H9 (cell line): ENCODE measurements at regions not wholly inside any gene's neighbourhood (a gene's known extent, or its start where the extent isn't known, plus 50 kb on each side); places are given as distances from the start of the nearest gene placed in this dataset.

Experiments used
- DNase-seq: peaks from one replicate; pipeline ENCODE4 v3.0.0-alpha.2; 2017
- H2AFZ ChIP-seq: one replicate; pipeline ENCODE4 v1.6.1; 2013; ENCODE audit warnings: mild to moderate bottlenecking, low read length, control low read depth, moderate library complexity
- H2AK5ac ChIP-seq: 2 replicates; pipeline ENCODE4 v1.6.1; 2013; ENCODE audit warnings: low read length, control low read depth, mixed read lengths; ENCODE audit not compliant: insufficient read length
- H2BK120ac ChIP-seq: one replicate; pipeline ENCODE4 v1.6.1; 2013; ENCODE audit warnings: low read depth, mild to moderate bottlenecking, low read length, control low read depth, inconsistent platforms; ENCODE audit not compliant: poor library complexity, severe bottlenecking
- H2BK12ac ChIP-seq: 2 replicates; pipeline ENCODE4 v1.6.1; 2013; ENCODE audit warnings: low read length, control low read depth, mixed read lengths, low read depth; ENCODE audit not compliant: insufficient read length
- H2BK15ac ChIP-seq: 2 replicates; pipeline ENCODE4 v1.6.1; 2013; ENCODE audit warnings: low read depth, low read length, control low read depth
- H2BK20ac ChIP-seq: one replicate; pipeline ENCODE4 v1.6.1; 2013; ENCODE audit warnings: low read depth, mild to moderate bottlenecking, low read length, control low read depth, inconsistent platforms; ENCODE audit not compliant: poor library complexity, severe bottlenecking
- H2BK5ac ChIP-seq: 2 replicates; pipeline ENCODE4 v1.6.1; 2013; ENCODE audit warnings: low read length, control low read depth, mixed read lengths; ENCODE audit not compliant: insufficient read length
- H3K14ac ChIP-seq: 2 replicates; pipeline ENCODE4 v1.6.1; 2013; ENCODE audit warnings: low read length, control low read depth; ENCODE audit not compliant: insufficient read depth
- H3K18ac ChIP-seq: 2 replicates; pipeline ENCODE4 v1.6.1; 2013; ENCODE audit warnings: low read depth, mild to moderate bottlenecking, mixed read lengths, low read length, control low read depth; ENCODE audit not compliant: insufficient read length
- H3K23ac ChIP-seq: 2 replicates; pipeline ENCODE4 v1.6.1; 2013; ENCODE audit warnings: low read length, control low read depth, mixed read lengths, low read depth; ENCODE audit not compliant: insufficient read length
- H3K23me2 ChIP-seq: 2 replicates; pipeline ENCODE4 v1.6.1; 2013; ENCODE audit warnings: low read depth, mild to moderate bottlenecking, mixed read lengths, low read length, control low read depth; ENCODE audit not compliant: insufficient read length, poor library complexity, severe bottlenecking
- H3K27ac ChIP-seq: 2 replicates; pipeline ENCODE4 v1.5.1; 2013; ENCODE audit warnings: low read length, control low read depth, mixed read lengths, low read depth; ENCODE audit not compliant: insufficient read length
- H3K27me3 ChIP-seq: 2 replicates; pipeline ENCODE4 v1.6.1; 2013; ENCODE audit warnings: low read length, control low read depth, inconsistent platforms; ENCODE audit not compliant: insufficient read depth
- H3K4ac ChIP-seq: 2 replicates; pipeline ENCODE4 v1.6.1; 2013; ENCODE audit warnings: low read depth, mild to moderate bottlenecking, control low read depth, inconsistent platforms, low read length, moderate library complexity
- H3K4me1 ChIP-seq: 2 replicates; pipeline ENCODE4 v1.6.1; 2013; ENCODE audit warnings: low read length, control low read depth, inconsistent platforms; ENCODE audit not compliant: insufficient read depth
- H3K4me2 ChIP-seq: 2 replicates; pipeline ENCODE4 v1.6.1; 2013; ENCODE audit warnings: low read length, control low read depth, mixed read lengths; ENCODE audit not compliant: insufficient read length, insufficient read depth
- H3K56ac ChIP-seq: 2 replicates; pipeline ENCODE4 v1.6.1; 2013; ENCODE audit warnings: low read depth, mild to moderate bottlenecking, mixed read lengths, low read length, control low read depth; ENCODE audit not compliant: insufficient read length
- H3K79me1 ChIP-seq: 2 replicates; pipeline ENCODE4 v1.6.1; 2013; ENCODE audit warnings: low read depth, mild to moderate bottlenecking, moderate library complexity, low read length, control low read depth, inconsistent platforms; ENCODE audit not compliant: insufficient read depth, poor library complexity, severe bottlenecking
- H3K79me2 ChIP-seq: 2 replicates; pipeline ENCODE4 v1.6.1; 2013; ENCODE audit warnings: low read length, control low read depth, inconsistent platforms; ENCODE audit not compliant: insufficient read depth
- H3K9ac ChIP-seq: 2 replicates; pipeline ENCODE4 v1.6.1; 2013; ENCODE audit warnings: low read length, control low read depth, mixed read lengths; ENCODE audit not compliant: insufficient read length; ENCODE audit errors: extremely low read depth
- H3K9me3 ChIP-seq: one replicate; pipeline ENCODE4 v1.6.1; 2013; ENCODE audit warnings: low read depth, low read length, inconsistent platforms; ENCODE audit not compliant: control insufficient read depth
- H3T11ph ChIP-seq: one replicate; pipeline ENCODE4 v1.6.1; 2013; ENCODE audit warnings: mild to moderate bottlenecking, low read length, control low read depth, inconsistent platforms
- H4K20me1 ChIP-seq: one replicate; pipeline ENCODE4 v1.6.1; 2013; ENCODE audit not compliant: control insufficient read depth, insufficient read length, insufficient read depth
- H4K5ac ChIP-seq: 2 replicates; pipeline ENCODE4 v1.6.1; 2013; ENCODE audit warnings: low read depth, mild to moderate bottlenecking, mixed read lengths, low read length, control low read depth; ENCODE audit not compliant: insufficient read length
- H4K8ac ChIP-seq: replicated peaks from 2 replicates; pipeline ENCODE4 v1.6.1; 2013; ENCODE audit warnings: low read length, control low read depth, mixed read lengths, low read depth; ENCODE audit not compliant: insufficient read length
- H4K91ac ChIP-seq: 2 replicates; pipeline ENCODE4 v1.6.1; 2013; ENCODE audit warnings: low read depth, mild to moderate bottlenecking, moderate library complexity, mixed read lengths, low read length, control low read depth; ENCODE audit not compliant: insufficient read length
- H3K27ac Mint-ChIP-seq, 3 experiments: 2 replicates in 2 of 3; 3 replicates in 1 of 3; pipeline ENCODE4 v1.8.0; 2020 to 2021; ENCODE audit warnings: mixed read lengths in 3 of 3, mild to moderate bottlenecking in 1 of 3, moderate library complexity in 1 of 3
- H3K27me3 Mint-ChIP-seq: 2 replicates; pipeline ENCODE4 v1.8.0; 2021; ENCODE audit warnings: low read depth, mild to moderate bottlenecking, moderate library complexity, mixed read lengths
- H3K36me3 Mint-ChIP-seq, 3 experiments: 2 replicates in 2 of 3; 3 replicates in 1 of 3; pipeline ENCODE4 v1.8.0; 2020 to 2021; ENCODE audit warnings: low read depth in 3 of 3, mixed read lengths in 3 of 3; ENCODE audit not compliant: insufficient read depth in 1 of 3
- H3K4me1 Mint-ChIP-seq, 2 experiments: 2 replicates each; pipeline ENCODE4 v1.8.0; 2020; ENCODE audit warnings: mixed read lengths in 2 of 2
- H3K4me3 Mint-ChIP-seq, 2 experiments: 2 replicates in 1 of 2; 3 replicates in 1 of 2; pipeline ENCODE4 v1.8.0; 2020 to 2021; ENCODE audit warnings: mild to moderate bottlenecking in 2 of 2, mixed read lengths in 2 of 2, moderate library complexity in 1 of 2
- H3K9me3 Mint-ChIP-seq, 2 experiments: 2 replicates in 1 of 2; 3 replicates in 1 of 2; pipeline ENCODE4 v1.8.0; 2020; ENCODE audit warnings: mild to moderate bottlenecking in 2 of 2, mixed read lengths in 2 of 2, moderate library complexity in 1 of 2
- WGBS: extraction: QIAGEN DNeasy Blood & Tissue Kit; methylation state at CpG from one replicate; pipeline ENCODE4 v1.1.7; 2013; ENCODE audit warnings: missing lambda C conversion rate, low lambda C conversion rate, mixed read lengths; ENCODE audit not compliant: insufficient read length; ENCODE audit errors: extremely low coverage; 5-methylcytosine and 5-hydroxymethylcytosine counted together
- TF ChIP-seq, protein P1 (sequence below): fragments of 200-600 bp; sonication (generic); conservative IDR thresholded peaks from 3 replicates; pipeline ENCODE4 v1.8.0; 2021; ENCODE audit warnings: antibody characterized with exemption, mild to moderate bottlenecking

DNA sequence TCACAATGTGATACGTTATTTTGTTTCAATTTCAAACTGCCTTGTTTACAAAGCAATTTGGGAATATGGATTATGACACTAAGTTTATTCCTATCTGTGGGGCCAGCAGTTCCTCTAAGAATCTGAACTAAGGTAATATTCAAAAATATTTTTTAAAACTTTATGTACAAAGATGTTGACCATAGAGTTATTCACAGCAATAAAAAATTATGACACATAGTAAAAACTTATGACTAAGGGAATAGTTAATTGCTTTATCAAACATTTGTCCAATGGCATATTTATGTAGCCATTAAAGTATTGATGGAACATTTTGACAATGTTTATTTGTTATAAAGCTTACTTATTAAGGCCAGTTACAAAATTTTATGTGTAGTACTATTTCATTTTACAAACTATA lies 73.4 kb upstream of the FREM1 start:
- no peaks in the 10 kb centered on the region for H3K9me3 Mint-ChIP-seq
- H2BK12ac ChIP-seq, result no peak overlapping the region
- H3K23me2 ChIP-seq, result no peaks in the 10 kb centered on the region
- H3K4ac ChIP-seq, result no peak overlapping the region
- H3K36me3 Mint-ChIP-seq, result no peaks in the 10 kb centered on the region
- no peak overlapping the region for H3T11ph ChIP-seq
- no peak overlapping the region for H2BK5ac ChIP-seq
- H3K27me3 ChIP-seq, result no peaks in the 10 kb centered on the region
- no peak overlapping the region for H2BK15ac ChIP-seq
- H3K27ac ChIP-seq, result no peak overlapping the region
- no peaks in the 10 kb centered on the region for H3K27me3 Mint-ChIP-seq
- no peaks in the 10 kb centered on the region for H4K20me1 ChIP-seq
- H3K4me3 Mint-ChIP-seq, result no peak overlapping the region
- WGBS, result no CpG with 5 or more reads among the region's 1 CpG
- no peaks in the 10 kb centered on the region for H3K4me1 ChIP-seq
- no peak overlapping the region for H3K4me2 ChIP-seq
- H3K79me2 ChIP-seq, result no peaks in the 10 kb centered on the region
- H3K4me1 Mint-ChIP-seq, result peaks cover 0 to 4% of the 10 kb centered on the region in 2 experiments; a peak in 1 of 4 replicates
- TF ChIP-seq, protein P1, sequence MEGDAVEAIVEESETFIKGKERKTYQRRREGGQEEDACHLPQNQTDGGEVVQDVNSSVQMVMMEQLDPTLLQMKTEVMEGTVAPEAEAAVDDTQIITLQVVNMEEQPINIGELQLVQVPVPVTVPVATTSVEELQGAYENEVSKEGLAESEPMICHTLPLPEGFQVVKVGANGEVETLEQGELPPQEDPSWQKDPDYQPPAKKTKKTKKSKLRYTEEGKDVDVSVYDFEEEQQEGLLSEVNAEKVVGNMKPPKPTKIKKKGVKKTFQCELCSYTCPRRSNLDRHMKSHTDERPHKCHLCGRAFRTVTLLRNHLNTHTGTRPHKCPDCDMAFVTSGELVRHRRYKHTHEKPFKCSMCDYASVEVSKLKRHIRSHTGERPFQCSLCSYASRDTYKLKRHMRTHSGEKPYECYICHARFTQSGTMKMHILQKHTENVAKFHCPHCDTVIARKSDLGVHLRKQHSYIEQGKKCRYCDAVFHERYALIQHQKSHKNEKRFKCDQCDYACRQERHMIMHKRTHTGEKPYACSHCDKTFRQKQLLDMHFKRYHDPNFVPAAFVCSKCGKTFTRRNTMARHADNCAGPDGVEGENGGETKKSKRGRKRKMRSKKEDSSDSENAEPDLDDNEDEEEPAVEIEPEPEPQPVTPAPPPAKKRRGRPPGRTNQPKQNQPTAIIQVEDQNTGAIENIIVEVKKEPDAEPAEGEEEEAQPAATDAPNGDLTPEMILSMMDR, result no peak
- no peak overlapping the region for H3K56ac ChIP-seq
- no peak overlapping the region for H4K8ac ChIP-seq
- H3K9me3 ChIP-seq, result no peaks in the 10 kb centered on the region
- no peak overlapping the region for H4K91ac ChIP-seq
- DNase-seq, result no peak
- H3K18ac ChIP-seq, result no peak overlapping the region
- no peaks in the 10 kb centered on the region for H3K79me1 ChIP-seq
- H2BK120ac ChIP-seq, result no peak overlapping the region
- H2BK20ac ChIP-seq, result no peak overlapping the region
- no peak overlapping the region for H3K23ac ChIP-seq
- no peak overlapping the region for H3K14ac ChIP-seq
- H4K5ac ChIP-seq, result no peak overlapping the region
- H3K9ac ChIP-seq, result no peak overlapping the region
- no peak overlapping the region for H3K27ac Mint-ChIP-seq
- no peak overlapping the region for H2AK5ac ChIP-seq
- no peak overlapping the region for H2AFZ ChIP-seq
